ENCODE measurements at regions not wholly inside any gene's neighbourhood (a gene's known extent, or its start where the extent isn't known, plus 50 kb on each side); places are given as distances from the start of the nearest gene placed in this dataset.

- TF ChIP-seq POLR2A (IDR thresholded peaks at IDR 0.05) (no peak), CTCF (IDR thresholded peaks at IDR 0.05) (no peak)
These were observed 223.9 kb downstream of the TANC2 start for GRCh38 chr17:63189930-63190329.
